ENCODE measurements at regions not wholly inside any gene's neighbourhood (a gene's known extent, or its start where the extent isn't known, plus 50 kb on each side); places are given as distances from the start of the nearest gene placed in this dataset.

- no peak for DNase-seq (ENCODE audit: low read depth)
These were observed 92.9 kb upstream of the SYNDIG1 start for GRCh38 chr20:24376311-24377099.

- DNase-seq (ENCODE audit: low read depth), result no peak
These were observed 96.1 kb upstream of the SYNDIG1 start for GRCh38 chr20:24373372-24373771.

GRCh38 chr20:24370911-24371695, 98.3 kb upstream of the SYNDIG1 start:
- DNase-seq (ENCODE audit: low read depth), result no peak

- no peak for DNase-seq (ENCODE audit: low read depth)
These were observed 99.2 kb upstream of the SYNDIG1 start for GRCh38 chr20:24370249-24370648.

GRCh38 chr20:24368253-24368652, 101.2 kb upstream of the SYNDIG1 start:
- no peak for DNase-seq (ENCODE audit: low read depth)

- no peak for DNase-seq (ENCODE audit: low read depth)
These were observed 103.0 kb upstream of the SYNDIG1 start for GRCh38 chr20:24366336-24367004.

GRCh38 chr20:24365670-24366069, 103.8 kb upstream of the SYNDIG1 start:
- DNase-seq (ENCODE audit: low read depth), result no peak

- DNase-seq (ENCODE audit: low read depth), result no peak
These were observed 104.9 kb upstream of the SYNDIG1 start for GRCh38 chr20:24364482-24364881.

- DNase-seq (ENCODE audit: low read depth), result no peak
These were observed 106.4 kb upstream of the SYNDIG1 start for GRCh38 chr20:24363031-24363430.

GRCh38 chr20:24362080-24362479, 107.3 kb upstream of the SYNDIG1 start:
- no peak for DNase-seq (ENCODE audit: low read depth)

GRCh38 chr20:24361541-24361940, 107.9 kb upstream of the SYNDIG1 start:
- no peak for DNase-seq (ENCODE audit: low read depth)

- DNase-seq (ENCODE audit: low read depth), result no peak
These were observed 108.9 kb upstream of the SYNDIG1 start for GRCh38 chr20:24360531-24360930.

GRCh38 chr20:24359321-24360027, 110.0 kb upstream of the SYNDIG1 start:
- no peak for DNase-seq (ENCODE audit: low read depth)

- no peak for DNase-seq (ENCODE audit: low read depth)
These were observed 111.5 kb upstream of the SYNDIG1 start for GRCh38 chr20:24357931-24358330.

GRCh38 chr20:24357177-24357576, 112.3 kb upstream of the SYNDIG1 start:
- no peak for DNase-seq (ENCODE audit: low read depth)

GRCh38 chr20:24353135-24353690, 116.2 kb upstream of the SYNDIG1 start:
- DNase-seq (ENCODE audit: low read depth), result no peak

- no peak for DNase-seq (ENCODE audit: low read depth)
These were observed 118.5 kb upstream of the SYNDIG1 start for GRCh38 chr20:24350923-24351368.

GRCh38 chr20:24341781-24342180, 127.6 kb upstream of the SYNDIG1 start:
- no peak for DNase-seq (ENCODE audit: low read depth)

- DNase-seq (ENCODE audit: low read depth), result no peak
These were observed 128.5 kb upstream of the SYNDIG1 start for GRCh38 chr20:24340933-24341332.

GRCh38 chr20:24339210-24339641, 130.2 kb upstream of the SYNDIG1 start:
- DNase-seq (ENCODE audit: low read depth), result no peak

GRCh38 chr20:24337551-24337950, 131.9 kb upstream of the SYNDIG1 start:
- DNase-seq (ENCODE audit: low read depth), result no peak

GRCh38 chr20:24337069-24337468, 132.4 kb upstream of the SYNDIG1 start:
- DNase-seq (ENCODE audit: low read depth), result no peak
